NCI-H2107 (cell line): ENCODE measurements at regions not wholly inside any gene's neighbourhood (a gene's known extent, or its start where the extent isn't known, plus 50 kb on each side); places are given as distances from the start of the nearest gene placed in this dataset.

Experiments used
- DNase-seq: peaks from one replicate; lab custom pipeline; 2025; lab: John Stamatoyannopoulos, UW

- no peak for DNase-seq
Measured at GRCh38 chr20:48358176-48359054, 469.4 kb downstream of the PREX1 start.

- no peak for DNase-seq
Measured at GRCh38 chr20:48357714-48358113, 470.1 kb downstream of the PREX1 start.

- DNase-seq = no peak
Measured at GRCh38 chr20:48354903-48355302, 472.9 kb downstream of the PREX1 start.

GRCh38 chr20:48354320-48354876, 473.4 kb downstream of the PREX1 start:
- no peak for DNase-seq

GRCh38 chr20:48352628-48353027, 475.2 kb downstream of the PREX1 start:
- DNase-seq = no peak

- no peak for DNase-seq
Measured at GRCh38 chr20:48352042-48352441, 475.8 kb downstream of the PREX1 start.

GRCh38 chr20:48350313-48350988, 477.3 kb downstream of the PREX1 start:
- DNase-seq = no peak

- DNase-seq = no peak
Measured at GRCh38 chr20:48349656-48350055, 478.1 kb downstream of the PREX1 start.

GRCh38 chr20:48348022-48348421, 479.8 kb downstream of the PREX1 start:
- DNase-seq = no peak

GRCh38 chr20:48342822-48343513, 484.8 kb downstream of the PREX1 start:
- DNase-seq = no peak

- DNase-seq = no peak
Measured at GRCh38 chr20:48340883-48341281, 486.9 kb downstream of the PREX1 start.

GRCh38 chr20:48339986-48340882, 487.6 kb downstream of the PREX1 start:
- DNase-seq = no peak

GRCh38 chr20:48339190-48339985, 488.4 kb downstream of the PREX1 start:
- DNase-seq = no peak

GRCh38 chr20:48338717-48339116, 489.1 kb downstream of the PREX1 start:
- no peak for DNase-seq

GRCh38 chr20:48336597-48336996, 491.2 kb downstream of the PREX1 start:
- DNase-seq = no peak

GRCh38 chr20:48335308-48336050, 492.3 kb downstream of the PREX1 start:
- no peak for DNase-seq

GRCh38 chr20:48333707-48334106, 494.1 kb downstream of the PREX1 start:
- no peak for DNase-seq

- no peak for DNase-seq
Measured at GRCh38 chr20:48332555-48332954, 495.2 kb downstream of the PREX1 start.

GRCh38 chr20:48331518-48332286, 496.1 kb downstream of the PREX1 start:
- DNase-seq = no peak
